ENCODE measurements at regions not wholly inside any gene's neighbourhood (a gene's known extent, or its start where the extent isn't known, plus 50 kb on each side); places are given as distances from the start of the nearest gene placed in this dataset.
"Not testable (repeated sequence)": the region's sequence is repeated elsewhere in the genome, so short reads cannot be mapped to it uniquely, and the experiment has no call there.

DNA sequence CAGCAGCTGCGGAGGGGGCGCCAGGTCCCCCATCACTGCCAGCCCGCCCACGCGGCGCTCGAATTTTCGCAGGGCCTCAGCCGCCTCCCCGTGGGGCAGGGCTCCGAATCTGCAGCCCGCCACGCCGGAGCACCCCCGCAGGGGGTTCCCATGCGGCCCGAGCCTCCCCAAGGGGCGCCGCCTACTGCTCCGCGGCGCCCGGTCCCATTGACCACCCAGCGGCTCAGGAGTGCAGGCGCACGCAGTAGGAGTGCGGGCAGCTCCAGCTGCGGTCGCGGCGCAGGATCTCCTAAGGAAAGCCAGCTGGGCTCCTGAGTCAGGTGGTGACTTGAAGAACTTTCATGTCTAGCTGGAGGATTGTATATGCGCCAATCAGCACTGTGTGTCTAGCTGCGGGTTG lies 155.3 kb upstream of the RREB1 start:
- no peak overlapping the region for H3K4me3 ChIP-seq (ENCODE audit: low read depth, low read length)
- TF ChIP-seq, protein P1, sequence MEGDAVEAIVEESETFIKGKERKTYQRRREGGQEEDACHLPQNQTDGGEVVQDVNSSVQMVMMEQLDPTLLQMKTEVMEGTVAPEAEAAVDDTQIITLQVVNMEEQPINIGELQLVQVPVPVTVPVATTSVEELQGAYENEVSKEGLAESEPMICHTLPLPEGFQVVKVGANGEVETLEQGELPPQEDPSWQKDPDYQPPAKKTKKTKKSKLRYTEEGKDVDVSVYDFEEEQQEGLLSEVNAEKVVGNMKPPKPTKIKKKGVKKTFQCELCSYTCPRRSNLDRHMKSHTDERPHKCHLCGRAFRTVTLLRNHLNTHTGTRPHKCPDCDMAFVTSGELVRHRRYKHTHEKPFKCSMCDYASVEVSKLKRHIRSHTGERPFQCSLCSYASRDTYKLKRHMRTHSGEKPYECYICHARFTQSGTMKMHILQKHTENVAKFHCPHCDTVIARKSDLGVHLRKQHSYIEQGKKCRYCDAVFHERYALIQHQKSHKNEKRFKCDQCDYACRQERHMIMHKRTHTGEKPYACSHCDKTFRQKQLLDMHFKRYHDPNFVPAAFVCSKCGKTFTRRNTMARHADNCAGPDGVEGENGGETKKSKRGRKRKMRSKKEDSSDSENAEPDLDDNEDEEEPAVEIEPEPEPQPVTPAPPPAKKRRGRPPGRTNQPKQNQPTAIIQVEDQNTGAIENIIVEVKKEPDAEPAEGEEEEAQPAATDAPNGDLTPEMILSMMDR (IDR thresholded peaks at IDR 0.05; ENCODE audit: low read depth, low read length): no peak

DNA sequence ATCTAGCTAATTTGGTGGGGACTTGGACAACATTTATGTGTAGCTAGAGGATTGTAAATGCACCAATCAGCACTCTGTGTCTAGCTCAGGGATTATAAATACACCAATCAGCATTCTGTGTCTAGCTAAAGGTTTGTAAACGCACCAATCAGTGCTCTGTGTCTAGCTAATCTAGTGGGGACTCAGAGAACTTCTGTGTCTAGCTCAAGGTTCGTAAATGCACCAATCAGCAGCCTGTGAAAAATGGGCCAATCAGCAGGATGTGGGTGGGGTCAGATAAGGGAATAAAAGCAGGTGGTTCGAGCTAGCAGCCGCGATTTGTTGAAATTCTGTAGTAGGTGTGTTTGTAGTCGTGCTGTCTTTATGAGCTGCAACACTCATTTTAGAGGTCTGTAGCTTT lies 154.8 kb upstream of the RREB1 start:
- H3K4me3 ChIP-seq (ENCODE audit: low read depth, low read length): not testable (repeated sequence)

DNA sequence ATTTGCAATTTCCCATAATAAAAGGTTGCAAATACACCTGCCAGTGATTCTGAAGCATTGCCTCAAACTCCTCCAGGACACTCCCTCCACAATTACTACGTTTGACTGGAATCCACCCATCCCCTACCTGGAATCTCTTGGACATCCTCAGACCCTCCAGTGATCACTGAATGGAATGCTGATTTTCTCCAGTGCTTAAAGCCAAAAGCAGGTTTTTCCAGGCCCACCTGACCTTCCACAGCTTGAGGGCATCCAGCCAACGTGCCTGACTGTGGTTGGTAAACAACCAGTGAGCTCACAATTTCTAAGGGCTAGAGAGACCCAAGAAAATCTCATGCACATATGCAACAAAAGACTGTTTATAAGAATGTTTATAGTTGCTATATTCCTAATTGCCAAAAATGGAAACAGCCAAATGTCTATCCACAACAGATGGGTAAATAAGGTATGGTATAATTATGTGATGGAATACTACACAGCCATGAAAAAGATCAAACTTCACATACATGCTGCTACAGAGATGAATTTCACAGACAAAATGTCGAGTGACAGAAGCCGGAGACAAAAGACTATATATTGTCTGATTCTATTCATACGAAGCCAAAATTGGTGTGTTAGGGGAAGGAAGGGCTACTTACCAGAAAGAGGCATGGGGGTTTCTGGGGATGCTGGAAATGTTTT lies 147.1 kb upstream of the RREB1 start:
- TF ChIP-seq, protein P1 (IDR thresholded peaks at IDR 0.05; ENCODE audit: low read depth, low read length): no peak

DNA sequence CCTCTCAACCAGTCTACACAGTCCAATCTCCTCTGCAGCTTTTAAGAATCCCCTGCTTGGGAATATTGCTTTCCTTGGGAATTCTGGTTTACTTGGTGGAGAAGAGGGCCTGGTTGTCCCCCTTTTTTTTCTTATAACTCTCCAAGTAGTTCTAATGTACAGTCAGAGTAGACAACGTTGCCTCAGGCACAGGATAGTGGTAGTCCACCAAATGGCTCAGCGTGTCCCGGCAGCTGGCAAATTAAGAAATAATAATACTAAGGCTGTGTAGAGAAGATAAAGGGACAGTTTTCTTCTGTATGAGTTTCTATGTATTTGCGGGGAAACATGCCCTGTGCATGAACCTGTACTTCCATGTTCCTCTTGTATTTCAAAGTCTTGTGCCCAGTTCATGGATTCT lies 145.7 kb upstream of the RREB1 start:
- H3K4me3 ChIP-seq (ENCODE audit: low read depth, low read length): no peak overlapping the region
- TF ChIP-seq, protein P1 (IDR thresholded peaks at IDR 0.05; ENCODE audit: low read depth, low read length): no peak

More for the DNA sequence above, 147.1 kb upstream of the RREB1 start:
- no peak overlapping the region for H3K4me3 ChIP-seq (ENCODE audit: low read depth, low read length)

DNA sequence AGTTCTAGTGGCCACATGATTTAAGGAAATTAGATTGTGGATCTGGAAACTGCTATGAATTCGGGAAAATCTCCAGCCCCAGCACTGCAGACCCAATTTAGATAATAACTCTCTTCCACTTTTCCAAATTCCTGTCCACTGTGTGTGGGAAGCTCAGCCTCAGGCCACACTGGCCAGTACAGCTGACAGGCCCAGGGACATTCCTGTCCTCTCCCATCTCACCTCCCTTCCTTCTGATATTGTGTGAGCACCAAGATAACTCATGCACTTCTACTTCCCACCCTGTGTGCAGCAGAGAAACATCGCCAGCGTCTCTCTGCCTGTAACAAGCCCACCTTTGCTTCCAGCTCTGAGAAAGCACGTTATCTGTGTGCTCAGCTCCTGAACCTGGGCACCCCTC lies 145.1 kb upstream of the RREB1 start:
- H3K4me3 ChIP-seq (ENCODE audit: low read depth, low read length): no peak overlapping the region
- TF ChIP-seq, protein P1 (IDR thresholded peaks at IDR 0.05; ENCODE audit: low read depth, low read length): no peak

DNA sequence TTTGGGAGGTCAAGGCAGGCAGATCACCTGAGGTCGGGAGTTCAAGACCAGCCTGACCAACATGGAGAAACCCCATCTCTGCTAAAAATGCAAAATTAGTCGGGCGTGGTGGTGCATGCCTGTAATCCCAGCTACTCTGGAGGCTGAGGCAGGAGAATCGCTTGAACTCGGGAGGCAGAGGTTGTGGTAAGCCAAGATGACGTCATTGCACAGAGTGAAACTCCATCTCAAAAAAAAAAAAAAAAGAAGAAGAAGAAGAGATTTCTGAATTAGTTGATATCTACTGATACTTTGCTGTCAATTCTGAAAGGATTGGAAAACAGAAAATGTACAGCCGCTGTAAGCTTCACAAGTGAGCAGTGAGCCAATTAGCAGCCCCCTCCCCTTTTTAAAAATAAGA lies 144.4 kb upstream of the RREB1 start:
- not testable (repeated sequence) for H3K4me3 ChIP-seq (ENCODE audit: low read depth, low read length)

DNA sequence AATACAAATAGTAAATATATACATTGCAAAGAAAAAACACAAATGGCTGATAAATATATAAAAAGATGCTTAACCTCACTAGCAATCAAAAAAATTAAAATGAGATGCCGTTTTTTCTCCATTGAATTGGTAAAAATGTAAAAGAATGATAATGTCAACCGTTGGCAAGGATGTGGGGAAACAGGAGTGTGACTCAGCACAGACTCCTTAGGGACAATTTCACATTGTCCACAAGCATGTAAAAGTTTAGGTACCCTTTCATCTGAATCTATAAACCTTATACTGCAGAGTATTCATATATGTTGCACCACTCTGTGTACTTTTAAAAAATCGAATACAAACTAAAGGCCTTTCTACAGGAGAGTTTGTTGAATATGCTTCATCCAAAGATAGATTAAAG lies 143.1 kb upstream of the RREB1 start:
- H3K4me3 ChIP-seq (ENCODE audit: low read depth, low read length): no peak overlapping the region
- TF ChIP-seq, protein P1 (IDR thresholded peaks at IDR 0.05; ENCODE audit: low read depth, low read length): no peak

DNA sequence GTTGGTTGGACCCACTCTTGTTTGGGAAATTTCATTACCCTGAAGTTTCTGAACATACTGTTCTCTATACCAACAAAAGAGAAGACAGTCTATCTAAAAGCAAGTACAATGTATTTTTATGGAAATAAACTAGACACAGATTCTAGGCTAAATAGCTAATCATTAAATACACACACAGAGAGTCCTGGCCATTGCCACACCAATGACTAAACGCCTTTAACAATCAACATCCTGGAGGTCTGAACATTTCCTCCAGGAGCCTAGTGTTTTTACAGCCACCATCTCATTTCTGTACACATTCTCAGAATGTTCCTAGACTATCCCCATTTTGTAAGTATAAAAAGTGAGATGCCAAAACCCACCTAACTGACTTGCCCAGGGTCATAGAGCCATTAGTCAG lies 141.6 kb upstream of the RREB1 start:
- no peak overlapping the region for H3K4me3 ChIP-seq (ENCODE audit: low read depth, low read length)
- TF ChIP-seq, protein P1 (IDR thresholded peaks at IDR 0.05; ENCODE audit: low read depth, low read length): no peak

Measured in WI38 (cell line).